Neutrophil (primary cell): ENCODE measurements at regions not wholly inside any gene's neighbourhood (a gene's known extent, or its start where the extent isn't known, plus 50 kb on each side); places are given as distances from the start of the nearest gene placed in this dataset.

Source experiments
- H3K27ac ChIP-seq: fragments of 200-600 bp; sonication (generic); 2 replicates; pipeline ENCODE4 v1.5.1; 2016; ENCODE audit warnings: mild to moderate bottlenecking, moderate library complexity
- H3K27me3 ChIP-seq: fragments of 200-600 bp; sonication (generic); 2 replicates; pipeline ENCODE4 v1.6.0; 2016; ENCODE audit warnings: mild to moderate bottlenecking
- H3K36me3 ChIP-seq: fragments of 200-600 bp; sonication (generic); 2 replicates; pipeline ENCODE4 v1.5.1; 2017
- H3K4me1 ChIP-seq, 2 experiments: fragments of 200-600 bp in 1 of 2; sonication (generic) in 1 of 2; 1 replicate in 1 of 2; 2 replicates in 1 of 2; pipeline versions ENCODE4 v1.5.1 to v1.6.1; 2013 to 2016; ENCODE audit warnings: low read depth in 1 of 2, low read length in 1 of 2, mild to moderate bottlenecking in 1 of 2, moderate library complexity in 1 of 2; ENCODE audit not compliant: control insufficient read depth in 1 of 2, insufficient read depth in 1 of 2
- H3K4me3 ChIP-seq, 2 experiments: fragments of 200-600 bp in 1 of 2; sonication (generic) in 1 of 2; 1 replicate in 1 of 2; 2 replicates in 1 of 2; pipeline ENCODE4 v1.5.1; 2013 to 2016; ENCODE audit warnings: low read depth in 1 of 2, low read length in 1 of 2, mild to moderate bottlenecking in 1 of 2, moderate library complexity in 1 of 2
- H3K9me3 ChIP-seq: fragments of 200-600 bp; sonication (generic); 2 replicates; pipeline ENCODE4 v1.5.1; 2016
- TF ChIP-seq, protein P1 (sequence below): fragments of 200-600 bp; sonication (generic); IDR thresholded peaks from 2 replicates; pipeline ENCODE4 v1.5.1; 2016; ENCODE audit warnings: antibody characterized with exemption

DNA sequence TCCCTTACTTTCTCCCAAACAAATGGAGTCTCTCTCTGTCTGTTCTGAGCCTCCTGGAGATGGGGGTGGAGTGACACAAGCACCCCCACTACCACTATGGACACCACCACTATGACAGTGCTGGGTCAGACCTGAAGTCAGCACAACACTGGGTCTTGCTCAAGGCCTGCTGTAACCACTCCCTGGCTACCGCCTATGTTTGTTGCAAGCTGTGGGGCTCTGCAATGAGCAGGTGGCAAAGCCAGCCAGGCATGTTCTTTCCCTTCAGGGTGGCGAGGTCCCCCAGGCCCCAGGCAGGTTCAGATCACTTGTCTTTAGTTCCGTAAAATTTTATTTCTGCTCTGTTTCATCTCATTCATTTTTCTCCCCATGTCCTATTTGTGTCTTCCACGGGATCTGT, 349.8 kb downstream of the TMEM121 start:
- TF ChIP-seq, protein P1, sequence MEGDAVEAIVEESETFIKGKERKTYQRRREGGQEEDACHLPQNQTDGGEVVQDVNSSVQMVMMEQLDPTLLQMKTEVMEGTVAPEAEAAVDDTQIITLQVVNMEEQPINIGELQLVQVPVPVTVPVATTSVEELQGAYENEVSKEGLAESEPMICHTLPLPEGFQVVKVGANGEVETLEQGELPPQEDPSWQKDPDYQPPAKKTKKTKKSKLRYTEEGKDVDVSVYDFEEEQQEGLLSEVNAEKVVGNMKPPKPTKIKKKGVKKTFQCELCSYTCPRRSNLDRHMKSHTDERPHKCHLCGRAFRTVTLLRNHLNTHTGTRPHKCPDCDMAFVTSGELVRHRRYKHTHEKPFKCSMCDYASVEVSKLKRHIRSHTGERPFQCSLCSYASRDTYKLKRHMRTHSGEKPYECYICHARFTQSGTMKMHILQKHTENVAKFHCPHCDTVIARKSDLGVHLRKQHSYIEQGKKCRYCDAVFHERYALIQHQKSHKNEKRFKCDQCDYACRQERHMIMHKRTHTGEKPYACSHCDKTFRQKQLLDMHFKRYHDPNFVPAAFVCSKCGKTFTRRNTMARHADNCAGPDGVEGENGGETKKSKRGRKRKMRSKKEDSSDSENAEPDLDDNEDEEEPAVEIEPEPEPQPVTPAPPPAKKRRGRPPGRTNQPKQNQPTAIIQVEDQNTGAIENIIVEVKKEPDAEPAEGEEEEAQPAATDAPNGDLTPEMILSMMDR = no peak
- H3K36me3 ChIP-seq = no peaks in the 10 kb centered on the region

DNA sequence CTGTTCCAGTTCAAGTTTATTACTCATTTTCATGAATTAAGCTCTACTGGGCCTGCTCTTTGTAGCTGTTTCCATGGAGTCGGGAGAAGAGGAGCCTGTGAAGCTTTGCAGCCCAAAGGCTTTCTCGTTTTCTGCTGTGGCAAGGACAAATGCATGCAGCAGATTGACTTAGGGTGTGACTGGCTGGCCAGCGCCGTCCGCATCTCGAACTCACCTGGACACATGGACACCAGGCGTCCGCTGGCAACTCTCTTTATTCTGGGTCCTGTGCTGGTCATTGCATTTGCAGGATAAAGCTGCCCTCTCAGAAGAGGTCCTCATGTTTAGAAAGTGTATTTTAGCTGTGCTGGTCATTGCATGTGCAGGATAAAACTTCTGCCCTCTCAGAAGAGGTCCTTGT, 350.4 kb downstream of the TMEM121 start:
- Histone ChIP-seq H3K9me3 (no peaks in the 10 kb centered on the region), H3K36me3 (no peaks in the 10 kb centered on the region), H3K27me3 (peaks cover 37% of the 10 kb centered on the region), H3K4me3 (no peak overlapping the region), H3K27ac (no peak overlapping the region), H3K4me1 (no peaks in the 10 kb centered on the region)
- TF ChIP-seq, protein P1 = no peak

More for the DNA sequence above, 349.8 kb downstream of the TMEM121 start:
- Histone ChIP-seq H3K27ac (no peak overlapping the region), H3K4me1 (no peaks in the 10 kb centered on the region), H3K4me3 (no peak overlapping the region), H3K9me3 (no peaks in the 10 kb centered on the region), H3K27me3 (peaks cover 31% of the 10 kb centered on the region)

DNA sequence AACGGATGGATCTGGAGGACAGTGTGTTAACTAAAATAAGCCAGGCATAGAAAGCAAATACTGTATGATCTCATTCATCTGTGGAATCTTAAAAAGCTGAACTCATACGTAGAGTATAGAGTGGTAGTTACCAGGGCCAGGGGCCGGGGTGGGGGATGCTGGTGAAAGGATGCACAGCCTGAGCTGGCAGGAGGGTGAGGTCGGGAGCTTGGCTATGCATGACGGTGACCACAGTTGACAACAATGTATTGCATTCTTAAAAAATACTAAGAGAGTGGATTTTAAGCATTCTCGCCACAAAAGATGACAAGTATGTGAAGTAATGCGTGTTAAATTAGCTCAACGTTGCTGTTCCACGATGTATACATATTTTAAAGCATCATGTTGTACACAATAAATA, 351.3 kb downstream of the TMEM121 start:
- no peak overlapping the region for H3K4me3 ChIP-seq
- no peaks in the 10 kb centered on the region for H3K9me3 ChIP-seq
- H3K27me3 ChIP-seq = peaks cover 45% of the 10 kb centered on the region
- TF ChIP-seq, protein P1 = no peak
- H3K36me3 ChIP-seq = no peaks in the 10 kb centered on the region
- no peaks in the 10 kb centered on the region for H3K4me1 ChIP-seq
- no peak overlapping the region for H3K27ac ChIP-seq

DNA sequence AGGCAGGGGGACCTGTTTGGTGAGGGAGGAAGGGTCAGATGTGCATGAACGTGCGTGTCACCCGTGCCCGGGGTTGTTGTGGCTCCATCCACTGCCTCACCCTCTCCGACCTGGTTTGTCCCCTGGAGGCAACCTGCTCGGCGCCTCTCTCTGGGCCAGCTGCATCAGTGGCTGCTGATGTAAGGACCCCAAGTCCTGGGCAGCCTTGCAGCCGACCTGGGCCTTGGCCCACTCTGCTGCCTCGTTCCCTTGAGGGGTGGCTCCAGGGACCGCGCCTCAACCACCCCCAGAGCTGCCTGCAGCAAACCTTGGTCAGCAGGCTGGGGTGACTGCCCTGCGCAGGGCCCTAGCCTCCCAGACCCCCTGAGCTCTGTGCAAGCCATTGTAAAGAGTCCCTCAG, 351.7 kb downstream of the TMEM121 start:
- Histone ChIP-seq H3K36me3 (no peaks in the 10 kb centered on the region), H3K4me1 (no peaks in the 10 kb centered on the region), H3K27me3 (peaks cover 49% of the 10 kb centered on the region), H3K9me3 (no peaks in the 10 kb centered on the region), H3K27ac (no peak overlapping the region), H3K4me3 (no peak overlapping the region)
- TF ChIP-seq, protein P1 = no peak

DNA sequence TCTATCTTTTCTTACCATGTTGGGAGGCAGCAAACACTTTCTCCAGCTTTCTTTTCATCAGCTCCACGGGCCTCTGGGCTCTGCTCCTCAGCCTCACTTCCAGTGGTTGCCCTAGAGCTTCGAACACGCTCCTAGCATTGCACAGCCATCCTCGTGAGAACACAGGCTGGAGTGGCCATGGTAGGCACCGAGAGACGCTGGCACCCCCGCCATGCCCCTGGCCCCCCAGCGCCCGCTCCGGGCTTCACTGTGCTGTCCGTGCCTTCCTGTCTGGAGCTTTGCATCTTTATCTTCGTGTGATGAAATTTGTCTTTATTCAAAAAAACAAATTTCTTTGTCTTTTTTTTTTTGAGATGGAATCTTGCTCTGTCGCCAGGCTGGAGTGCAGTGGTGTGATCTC, 352.2 kb downstream of the TMEM121 start:
- Histone ChIP-seq H3K4me3 (no peak overlapping the region), H3K27ac (no peak overlapping the region), H3K9me3 (no peaks in the 10 kb centered on the region), H3K4me1 (no peaks in the 10 kb centered on the region), H3K36me3 (no peaks in the 10 kb centered on the region), H3K27me3 (peaks cover 49% of the 10 kb centered on the region)
- TF ChIP-seq, protein P1 = no peak

DNA sequence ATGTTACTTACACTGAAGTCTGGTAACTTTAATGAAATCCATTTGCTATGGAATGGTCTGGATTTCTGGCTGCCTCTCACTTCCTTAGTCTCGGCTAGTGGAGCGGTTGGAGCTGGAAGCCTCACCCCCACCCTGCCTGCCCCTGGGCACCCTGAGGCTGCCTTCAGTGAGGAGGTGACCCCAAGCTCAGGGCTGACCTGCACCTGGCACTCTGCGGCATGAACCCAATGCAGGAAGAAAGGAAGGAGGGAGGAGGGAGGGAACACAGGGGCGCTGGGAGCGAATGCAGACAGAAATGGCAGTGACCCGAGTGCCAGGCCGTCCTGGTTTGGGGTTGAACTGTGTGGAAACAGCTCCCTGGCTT, 353.1 kb downstream of the TMEM121 start:
- Histone ChIP-seq H3K4me3 (no peak overlapping the region), H3K4me1 (no peaks in the 10 kb centered on the region), H3K27me3 (peaks cover 49% of the 10 kb centered on the region), H3K36me3 (no peaks in the 10 kb centered on the region), H3K9me3 (no peaks in the 10 kb centered on the region), H3K27ac (no peak overlapping the region)
- TF ChIP-seq, protein P1 = no peak
